NCI-H526 (cell line): ENCODE measurements at regions not wholly inside any gene's neighbourhood (a gene's known extent, or its start where the extent isn't known, plus 50 kb on each side); places are given as distances from the start of the nearest gene placed in this dataset.
"Not testable (repeated sequence)": the region's sequence is repeated elsewhere in the genome, so short reads cannot be mapped to it uniquely, and the experiment has no call there.

Source experiments
- DNase-seq, 2 experiments: peaks; one replicate each; lab custom pipeline; 2025; lab: John Stamatoyannopoulos, UW

DNA sequence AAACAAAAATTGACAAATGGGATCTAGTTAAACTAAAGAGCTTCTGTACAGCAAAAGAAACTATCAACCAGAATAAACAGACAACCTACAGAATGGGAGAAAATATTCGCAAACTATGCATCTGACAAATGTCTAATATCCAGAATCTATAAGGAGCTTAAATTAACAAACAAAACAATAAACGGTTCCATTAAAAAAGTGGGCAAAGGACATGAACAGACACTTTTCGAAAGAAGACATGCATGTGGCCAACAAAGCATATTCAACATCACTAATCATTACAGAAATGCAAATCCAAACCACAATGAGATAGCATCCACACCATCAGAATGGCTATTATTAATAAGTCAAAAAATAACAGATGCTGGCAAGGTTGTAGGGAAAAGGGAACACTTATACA is 50.5 kb upstream of the MED13L start:
- DNase-seq, result not testable (repeated sequence)

DNA sequence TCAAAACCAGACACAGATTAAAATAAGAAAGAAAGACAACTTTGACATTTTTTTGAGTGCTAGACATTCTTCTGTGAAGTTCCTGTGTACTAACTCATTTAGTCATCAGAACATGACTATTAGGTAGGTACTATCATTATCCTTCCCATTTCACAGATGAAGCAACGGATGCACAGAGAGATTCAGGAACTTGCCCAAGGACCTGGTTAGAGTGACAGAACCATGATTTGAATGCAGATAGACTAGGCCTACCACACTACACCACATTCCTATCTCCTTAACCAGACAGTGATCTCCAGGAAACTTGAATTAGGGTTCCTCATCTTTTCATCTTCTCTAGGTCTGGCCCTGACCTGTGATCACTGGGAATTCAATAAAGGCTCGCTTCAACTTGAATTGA is 54.4 kb upstream of the MED13L start:
- DNase-seq, result no peak

DNA sequence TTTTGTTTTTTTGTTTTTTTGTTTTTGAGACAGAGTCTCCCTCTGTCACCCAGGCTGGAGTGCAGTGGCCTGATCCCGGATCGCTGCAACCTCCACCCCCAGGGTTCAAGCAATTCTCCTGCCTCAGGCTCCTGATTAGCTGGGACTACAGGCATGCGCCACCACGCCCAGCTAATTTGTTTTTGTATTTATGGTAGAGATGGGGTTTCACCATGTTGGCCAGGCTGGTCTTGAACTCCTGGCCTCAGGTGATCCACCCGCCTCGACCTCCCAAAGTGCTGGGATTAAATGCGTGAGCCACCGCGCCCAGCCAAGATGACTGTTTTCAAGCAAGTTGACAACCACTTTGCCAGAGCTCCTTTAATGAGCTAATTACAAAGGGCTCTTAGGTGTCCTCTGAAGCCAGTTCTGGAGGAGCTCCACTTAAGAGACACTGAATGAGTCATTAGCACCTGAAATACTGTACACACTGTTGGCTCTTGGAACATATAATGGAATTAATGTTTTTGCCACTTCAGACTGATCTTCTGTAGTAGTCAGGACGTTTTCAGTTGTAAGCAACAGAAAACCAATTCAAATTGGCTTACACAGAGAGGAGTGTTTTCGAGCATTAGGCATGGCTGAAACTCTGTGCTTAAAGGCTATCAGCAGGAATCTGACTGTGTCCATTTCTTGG is 55.4 kb upstream of the MED13L start:
- DNase-seq, result no peak

DNA sequence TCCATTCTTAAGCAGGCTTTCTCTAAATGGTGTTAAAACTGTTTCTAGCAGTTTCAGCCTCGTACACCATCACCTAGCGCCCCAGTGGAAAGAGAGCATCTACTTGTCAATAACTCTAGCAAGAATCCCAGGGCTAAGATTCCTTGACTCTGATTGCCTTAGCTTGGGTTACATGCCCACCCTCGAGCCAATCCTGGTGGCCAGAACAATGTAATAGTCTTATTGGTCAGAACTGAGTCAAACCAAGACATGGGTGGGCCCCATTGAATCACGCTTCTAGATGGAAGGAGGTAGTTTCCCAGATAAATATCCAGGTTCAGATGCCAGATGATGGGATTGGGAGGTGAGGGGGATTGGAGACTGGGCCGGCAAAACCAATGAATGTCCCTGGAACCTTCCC is 55.9 kb upstream of the MED13L start:
- no peak for DNase-seq

DNA sequence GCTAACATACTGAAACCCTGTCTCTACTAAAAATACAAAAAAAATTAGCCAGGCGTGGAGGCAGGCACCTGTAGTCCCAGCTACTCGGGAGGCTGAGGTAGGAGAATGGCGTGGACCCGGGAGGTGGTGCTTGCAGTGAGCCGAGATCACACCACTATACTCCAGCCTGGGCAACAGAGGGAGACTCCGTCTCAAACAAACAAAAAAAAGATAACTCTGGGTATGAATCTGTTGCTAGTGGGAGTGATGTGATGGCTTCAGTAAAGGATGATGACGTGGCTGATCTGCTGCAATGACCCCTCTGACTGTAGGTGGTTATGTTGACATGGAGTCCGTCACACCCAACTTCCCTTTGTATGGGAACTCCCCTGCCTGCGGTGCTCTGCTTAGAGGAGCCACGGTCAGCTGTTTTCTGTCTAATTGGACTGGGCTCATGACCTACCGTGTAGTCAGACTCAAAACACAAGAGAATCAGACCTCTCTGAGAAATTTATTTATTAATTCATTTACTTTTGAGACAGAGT is 59.1 kb upstream of the MED13L start:
- peak; percentile 61 to 63 for DNase-seq

DNA sequence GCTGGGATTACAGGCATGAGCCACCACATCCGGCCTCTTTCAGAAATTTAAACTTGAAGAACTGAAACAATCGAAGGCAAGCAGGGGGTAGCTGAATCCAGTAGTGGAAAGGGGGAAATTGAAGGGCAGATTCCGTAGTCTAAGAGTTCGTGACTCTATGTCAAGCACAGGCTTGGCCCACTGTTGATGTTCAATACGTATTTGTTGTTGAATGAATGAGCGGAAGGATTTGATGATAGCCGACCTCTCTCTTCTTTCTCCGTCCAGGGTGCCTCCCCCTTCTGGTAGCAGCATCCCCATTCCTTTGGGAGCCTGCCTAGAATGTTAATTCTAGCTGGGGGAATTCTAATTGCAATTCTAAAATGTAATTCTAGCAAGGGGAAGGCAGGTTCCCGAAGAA is 59.8 kb upstream of the MED13L start:
- no peak for DNase-seq

DNA sequence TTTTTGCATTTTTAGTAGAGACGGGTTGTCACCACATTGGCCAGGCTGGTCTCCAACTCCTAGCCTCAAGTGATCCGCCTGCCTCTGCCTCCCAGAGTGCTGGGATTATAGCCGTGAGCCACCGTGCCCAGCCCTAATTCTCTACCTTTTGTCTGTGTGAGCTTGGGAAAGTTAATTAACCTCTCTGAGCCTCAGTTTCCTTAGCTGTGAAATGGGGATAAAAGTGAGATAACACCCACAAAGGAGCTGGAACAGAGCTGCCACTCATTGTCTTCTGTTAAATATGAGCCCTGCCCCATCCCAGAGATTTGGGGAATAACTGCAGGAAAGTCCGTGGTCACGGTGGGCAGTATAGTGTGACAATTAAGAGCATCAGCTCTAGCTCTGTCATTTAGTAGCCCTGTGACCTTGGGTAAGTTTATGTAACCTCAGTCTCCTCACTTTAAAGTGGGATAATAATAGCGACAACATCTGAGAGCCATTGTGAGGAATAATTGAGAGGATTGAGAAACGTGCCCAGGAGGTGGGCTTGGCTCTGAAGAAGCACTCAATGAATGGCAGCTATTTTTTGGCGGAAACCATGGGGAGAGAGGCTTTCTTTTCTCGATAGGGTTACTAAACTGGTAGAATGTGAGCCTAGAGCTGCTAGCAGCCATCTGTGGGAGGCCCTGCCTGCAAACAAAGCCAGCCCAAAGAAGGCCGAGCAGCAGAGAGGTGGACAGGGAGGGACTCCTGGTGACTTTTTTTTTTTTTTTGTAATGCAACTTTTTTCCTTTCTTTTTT is 60.8 kb upstream of the MED13L start:
- DNase-seq, result no peak

DNA sequence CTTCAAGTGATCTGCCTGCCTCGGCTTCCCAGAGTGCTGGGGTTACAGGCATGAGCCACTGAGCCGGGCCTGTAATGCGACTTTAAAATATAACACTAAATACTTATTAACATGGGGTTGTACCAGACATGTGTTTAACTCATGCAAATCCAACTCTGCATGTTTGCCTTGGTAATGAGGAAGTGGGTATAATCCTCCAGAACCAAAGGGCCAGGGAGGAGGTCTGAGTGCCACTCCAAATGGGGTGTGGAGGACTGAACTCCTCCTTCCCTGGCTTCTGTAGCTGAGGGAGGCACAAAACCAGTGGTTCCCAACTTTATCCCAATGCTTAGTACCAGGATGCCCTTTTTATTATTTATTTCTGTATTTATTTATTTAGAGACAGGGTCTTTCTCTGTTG is 61.6 kb upstream of the MED13L start:
- peak; percentile 90 for DNase-seq

DNA sequence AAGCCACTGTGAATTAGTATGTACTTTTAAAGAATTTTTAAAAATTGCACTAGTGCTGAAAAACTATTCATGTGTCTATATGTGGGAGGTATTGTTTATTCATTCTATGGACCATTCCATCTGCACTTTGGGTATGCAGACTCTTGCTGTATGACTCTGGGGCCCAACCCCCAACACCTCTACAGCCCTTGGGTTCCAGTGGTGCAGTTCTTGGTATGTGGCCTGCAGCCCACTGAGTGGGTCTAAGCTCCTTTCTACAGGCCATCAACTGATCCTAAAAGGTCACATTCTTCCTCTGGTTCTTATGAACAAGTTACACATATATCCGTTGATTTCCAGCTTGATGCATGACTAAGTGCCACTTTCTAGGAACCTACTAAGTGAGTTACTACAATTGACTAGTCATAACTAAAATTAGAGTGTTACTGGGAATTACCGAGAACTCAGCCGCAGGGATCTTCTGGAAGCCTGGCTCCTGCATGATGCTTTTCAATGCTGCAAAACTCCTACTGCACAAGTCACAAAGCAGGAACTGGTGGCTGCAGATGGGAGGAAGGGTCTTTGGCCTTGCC is 62.4 kb upstream of the MED13L start:
- no peak for DNase-seq

DNA sequence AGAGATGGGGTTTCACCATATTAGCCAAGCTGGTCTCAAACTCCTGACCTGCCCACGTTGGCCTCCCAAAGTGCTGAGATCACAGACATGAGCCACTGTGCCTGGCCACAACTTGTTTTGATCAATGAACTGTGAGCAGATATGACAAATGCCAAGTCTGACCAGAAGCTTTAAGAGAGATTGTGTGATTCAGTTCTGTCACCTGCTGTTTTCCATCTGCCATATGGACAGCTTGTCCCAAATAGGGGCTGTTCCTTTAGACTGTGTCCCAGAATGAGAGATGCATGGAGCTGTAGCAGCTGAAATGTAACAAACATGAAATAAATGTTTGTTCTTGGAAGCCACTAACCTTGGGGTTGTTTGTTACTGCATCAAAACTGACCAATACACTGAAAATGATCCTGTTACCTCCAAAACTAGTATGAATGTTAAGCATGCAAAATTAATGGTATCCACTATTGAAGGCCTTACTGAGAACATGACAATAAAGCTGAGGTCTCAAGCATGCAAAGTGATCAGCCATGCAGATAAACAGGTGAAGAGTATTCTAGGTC is 65.9 kb upstream of the MED13L start:
- DNase-seq, result peak in 1 of 2 experiments; percentile 53

DNA sequence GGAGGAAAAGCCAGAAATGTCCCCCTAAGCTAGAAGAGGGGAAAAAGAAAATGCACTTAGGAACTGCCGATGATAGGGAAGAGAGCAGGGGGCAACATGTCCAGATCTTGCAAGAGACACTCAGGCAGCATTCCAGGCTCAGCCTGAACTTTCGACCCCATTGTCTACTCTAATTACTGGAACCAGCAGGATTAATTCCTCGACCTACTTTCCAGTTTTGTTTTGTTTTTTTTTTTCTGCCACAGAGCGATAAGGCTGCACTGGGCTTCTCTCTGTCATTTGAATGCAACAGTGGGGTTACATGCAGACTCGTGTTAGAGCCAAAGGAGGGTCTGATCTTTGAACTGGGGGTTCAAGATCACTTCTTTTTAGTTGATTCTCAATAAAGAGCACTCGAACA is 68.7 kb upstream of the MED13L start:
- no peak for DNase-seq

DNA sequence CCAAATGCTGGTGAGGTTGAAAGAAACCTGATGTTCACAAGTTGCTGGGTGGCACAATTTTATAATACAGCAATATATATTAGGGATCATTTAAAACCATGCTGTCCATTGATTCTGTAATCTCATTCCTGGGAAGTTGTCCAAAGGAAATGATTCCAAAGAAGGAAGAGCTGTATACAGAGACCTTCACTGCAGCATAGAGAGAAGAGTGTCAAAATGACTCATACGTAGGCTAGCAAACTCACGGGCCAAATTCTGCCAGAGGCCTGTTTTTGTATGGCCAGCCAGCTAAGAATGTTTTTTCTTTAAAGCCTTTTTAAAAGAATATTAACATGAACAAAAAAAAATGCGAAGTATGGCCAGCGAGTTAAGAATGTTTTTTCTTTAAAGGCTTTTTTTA is 69.2 kb upstream of the MED13L start:
- no peak for DNase-seq

DNA sequence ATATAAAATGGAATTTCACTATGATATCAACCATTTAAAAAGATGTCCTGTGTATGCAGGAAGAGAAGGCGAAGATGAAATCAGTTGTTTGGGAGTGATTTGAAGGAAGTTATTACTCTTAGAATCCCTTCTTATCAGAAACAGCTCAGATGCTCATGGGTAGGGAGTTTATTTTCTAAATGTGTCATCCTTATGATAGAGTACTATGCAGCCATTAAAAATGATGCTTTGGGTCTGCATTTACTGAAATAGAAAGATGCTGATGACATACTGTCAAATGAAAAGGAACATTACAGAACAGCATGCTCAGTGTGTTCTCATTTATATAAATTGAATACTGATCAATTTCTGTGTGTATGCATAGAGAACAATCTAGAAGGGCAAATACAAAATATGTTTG is 69.8 kb upstream of the MED13L start:
- DNase-seq, result no peak

DNA sequence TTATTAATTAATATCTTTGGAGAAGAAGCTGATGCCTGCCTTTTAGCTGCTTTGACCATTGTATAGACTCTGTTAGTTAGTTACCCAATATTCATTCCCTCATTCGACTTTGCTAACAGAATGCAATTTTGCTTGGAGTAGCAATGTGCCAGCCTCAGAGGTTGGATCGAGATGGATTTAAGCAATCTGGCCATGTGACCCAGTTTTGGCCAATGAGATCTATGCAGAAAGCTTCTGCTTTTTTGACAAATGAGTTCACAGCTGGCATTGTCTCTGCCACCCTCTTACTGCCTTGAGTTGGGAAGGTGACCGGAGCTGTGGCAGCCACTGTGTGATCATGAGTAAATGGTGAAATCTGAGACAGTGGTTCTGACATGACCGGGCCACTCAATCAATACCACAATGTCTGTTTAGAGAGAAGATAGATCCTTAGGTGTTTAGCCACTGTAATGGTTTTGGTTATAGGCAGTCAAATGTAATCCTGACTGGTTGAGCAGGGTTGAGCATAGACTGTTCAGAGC is 74.9 kb upstream of the MED13L start:
- DNase-seq, result no peak

DNA sequence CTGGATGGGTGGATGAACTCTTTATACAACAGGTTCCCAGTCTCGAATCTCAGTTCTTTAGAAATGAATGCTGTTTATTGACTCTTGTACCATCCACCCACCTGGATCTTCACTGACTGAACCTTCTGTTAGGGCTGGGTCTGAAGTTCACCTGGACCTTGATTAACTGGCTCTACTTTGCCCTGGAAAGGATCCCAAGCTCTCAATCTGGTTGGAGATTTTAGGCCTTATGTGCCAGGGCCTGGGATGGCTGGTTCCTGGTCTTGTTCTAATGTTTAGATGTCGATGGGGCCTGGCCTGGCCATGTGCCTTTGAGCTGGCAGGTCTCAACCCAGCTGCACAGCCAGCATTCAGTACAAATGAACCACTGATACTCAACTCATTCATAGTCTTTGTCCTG is 76.5 kb upstream of the MED13L start:
- DNase-seq, result no peak

DNA sequence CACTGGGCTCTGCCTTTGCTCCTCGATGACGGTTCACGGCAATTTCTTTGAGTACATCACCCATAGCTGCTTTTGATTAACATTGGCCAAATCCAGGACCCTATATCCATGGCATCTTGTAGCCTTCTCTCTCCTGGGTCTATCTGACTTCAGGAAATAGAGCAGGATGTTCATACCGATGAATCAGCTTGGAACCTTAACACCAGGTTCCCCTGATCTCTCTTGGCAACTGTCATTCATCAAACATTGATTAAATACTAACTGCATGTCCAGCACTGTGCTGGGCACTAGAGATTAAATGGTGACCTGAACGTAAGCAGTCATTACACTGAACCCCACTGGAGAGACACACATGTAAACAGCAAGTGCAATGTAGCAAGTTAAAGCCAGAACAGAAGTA is 77.0 kb upstream of the MED13L start:
- no peak for DNase-seq

DNA sequence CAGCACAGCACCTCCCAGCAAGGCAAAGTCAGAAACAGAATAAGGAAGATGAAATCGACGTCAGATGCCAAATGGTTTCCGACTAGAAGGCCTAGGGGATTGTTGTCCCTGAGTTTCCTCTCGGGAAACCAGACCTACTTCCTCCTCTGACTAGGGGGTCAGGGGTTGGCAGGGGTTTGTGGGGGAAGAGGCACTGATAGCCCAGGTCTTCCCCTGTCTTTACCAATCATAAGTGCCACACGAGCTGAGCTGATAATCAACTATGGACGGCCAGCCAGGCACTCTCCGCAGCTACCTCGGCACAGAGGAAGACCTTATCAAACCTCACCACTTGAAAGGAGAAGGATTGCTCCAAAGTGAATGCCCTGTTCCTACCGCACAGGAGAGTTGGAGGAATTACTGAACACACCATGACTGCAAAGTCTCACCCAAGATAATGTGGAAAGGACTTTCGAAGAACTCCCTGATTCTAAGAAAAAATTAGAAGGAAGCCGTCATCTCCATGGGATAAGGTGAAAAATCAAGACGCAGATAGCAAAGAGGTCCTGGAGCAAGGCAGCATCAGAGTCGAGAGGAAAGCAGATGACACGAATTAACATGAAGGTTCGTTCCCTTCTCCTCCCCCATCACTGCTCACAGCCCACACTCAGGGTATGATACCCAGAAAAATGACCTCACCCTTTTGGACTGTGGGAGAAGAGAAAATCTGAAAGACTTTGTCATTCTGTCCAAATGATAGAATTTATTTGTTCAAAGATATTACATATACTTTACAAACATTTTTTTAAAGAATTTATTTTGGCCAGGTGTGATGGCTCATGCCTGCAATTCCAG is 77.7 kb upstream of the MED13L start:
- DNase-seq, result no peak

DNA sequence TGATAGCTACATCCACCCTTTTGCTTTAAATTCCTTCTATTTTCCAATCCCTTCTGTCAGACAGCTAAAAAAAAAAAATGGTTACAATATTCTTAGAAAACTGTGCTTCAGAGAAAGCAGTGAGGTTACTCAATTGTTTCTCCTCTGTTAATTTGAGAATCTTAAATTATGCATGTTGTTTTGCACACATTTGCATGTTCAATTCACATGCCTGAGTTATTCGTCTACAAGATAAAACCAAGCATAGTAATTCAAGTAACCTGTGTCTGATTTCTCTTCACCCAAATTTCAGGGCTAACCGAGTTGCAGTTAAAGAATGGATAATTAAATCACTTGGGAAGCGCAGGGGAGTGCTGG is 81.0 kb upstream of the MED13L start:
- peak; percentile 56 to 59 for DNase-seq

DNA sequence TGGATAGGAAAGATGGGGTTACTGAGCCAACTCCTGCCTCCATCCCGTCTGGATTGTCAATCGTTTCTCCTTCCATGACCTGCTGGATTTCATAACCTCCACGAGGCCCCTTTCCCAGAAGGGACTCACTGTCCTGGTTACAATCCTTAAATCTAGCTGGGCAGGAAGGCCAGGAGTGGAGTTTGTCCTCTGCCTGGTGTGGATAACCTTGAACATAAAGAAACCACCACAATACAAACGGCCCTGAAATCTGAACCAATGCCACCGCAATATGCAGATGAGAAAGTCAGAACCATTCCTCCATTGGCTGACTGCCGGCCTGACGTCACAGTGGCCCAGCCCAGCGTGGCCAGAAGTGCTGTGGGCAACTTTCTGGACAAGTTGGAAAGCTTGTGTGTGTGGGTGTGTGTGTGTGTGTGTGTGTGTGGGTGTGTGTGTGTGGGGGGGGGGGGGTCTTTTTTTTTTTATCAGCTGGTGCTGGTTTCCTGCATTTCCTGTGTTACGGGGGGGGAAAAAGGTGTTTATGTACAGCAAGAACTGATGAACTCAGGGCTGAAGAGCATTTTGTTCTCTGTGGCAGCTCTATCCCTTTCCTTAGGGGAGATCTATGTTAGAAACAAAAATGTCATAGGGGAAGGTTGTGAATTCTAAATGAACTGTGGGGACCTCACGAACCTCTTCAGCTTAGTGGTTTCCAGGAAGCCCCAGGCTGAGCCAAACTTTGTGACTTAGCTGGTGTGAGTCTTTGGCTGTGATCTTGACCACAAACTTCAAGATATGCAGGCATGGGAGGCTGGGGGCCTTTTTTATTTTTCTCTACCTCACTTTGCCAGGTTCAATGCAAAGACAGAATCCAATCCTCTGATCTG is 81.6 kb upstream of the MED13L start:
- DNase-seq, result peak; percentile 62 to 84

DNA sequence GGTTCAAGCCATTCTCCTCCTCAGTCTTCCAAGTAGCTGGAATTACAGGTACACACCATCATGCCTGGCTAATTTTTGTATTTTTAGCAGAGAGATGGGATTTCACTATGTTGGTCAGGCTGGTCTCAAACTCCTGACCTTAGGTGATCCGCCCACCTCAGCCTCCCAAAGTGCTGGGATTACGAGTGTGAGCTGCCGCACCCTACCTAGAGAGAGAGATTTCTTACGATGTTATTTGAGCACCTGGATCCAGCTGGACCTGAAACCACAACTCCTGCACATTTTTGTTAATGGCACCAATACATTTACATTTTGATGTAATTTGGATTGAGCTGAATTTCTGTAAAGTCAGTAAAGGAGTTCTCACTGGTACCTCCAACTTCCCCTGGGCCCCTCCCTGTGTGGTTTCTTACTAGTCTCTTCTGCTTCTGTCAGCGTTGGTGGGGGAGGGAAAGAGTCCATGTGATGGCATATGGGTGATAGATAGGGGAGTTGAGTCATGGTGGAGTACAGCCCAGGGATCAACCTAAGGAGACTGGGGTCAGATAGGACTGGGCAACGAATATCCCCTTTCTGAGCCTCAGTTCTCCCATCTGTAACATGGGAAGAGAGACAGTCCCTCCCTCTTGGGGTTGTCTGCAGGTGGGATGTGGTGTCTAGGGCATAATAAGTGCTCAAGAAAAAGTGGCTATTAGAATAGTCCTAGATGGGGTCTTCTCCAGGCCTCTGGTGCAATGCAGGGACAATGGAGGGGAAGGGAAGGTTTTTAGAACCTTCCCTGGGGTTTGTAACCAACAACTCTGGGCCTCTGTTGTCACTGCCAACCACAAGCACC is 83.3 kb upstream of the MED13L start:
- no peak for DNase-seq
